ENCODE measurements at regions not wholly inside any gene's neighbourhood (a gene's known extent, or its start where the extent isn't known, plus 50 kb on each side); places are given as distances from the start of the nearest gene placed in this dataset.

GRCh38 chr6:45812922-45813321, 202.7 kb downstream of the CLIC5 start:
- Histone ChIP-seq H3K27ac (no peak overlapping the region), H3K4me3 (no peak overlapping the region), H3K27me3 (no peaks in the 10 kb centered on the region), H3K9me3 (no peaks in the 10 kb centered on the region), H3K36me3 (no peaks in the 10 kb centered on the region), H3K4me1 (peaks cover 3% of the 10 kb centered on the region)
- 76% methylated on average over 6 of the region's 6 CpGs for WGBS
- no peak for DNase-seq (ENCODE audit: low spot score in 2 of 2)
- no peak for TF ChIP-seq CTCF (IDR thresholded peaks at IDR 0.05)

GRCh38 chr6:45808917-45809316, 206.7 kb downstream of the CLIC5 start:
- no peaks in the 10 kb centered on the region for H3K36me3 ChIP-seq
- DNase-seq (ENCODE audit: low spot score in 2 of 2): no peak
- H3K4me1 ChIP-seq: peaks cover under 1% of the 10 kb centered on the region
- no peak for TF ChIP-seq POLR2AphosphoS5 (IDR thresholded peaks at IDR 0.05)
- no peak for TF ChIP-seq EP300 (IDR thresholded peaks at IDR 0.05)
- no peak for TF ChIP-seq CTCF (IDR thresholded peaks at IDR 0.05)
- no peak for TF ChIP-seq POLR2A (IDR thresholded peaks at IDR 0.05)
- H3K9me3 ChIP-seq: no peaks in the 10 kb centered on the region
- no peak overlapping the region for H3K27ac ChIP-seq
- H3K27me3 ChIP-seq: no peaks in the 10 kb centered on the region
- H3K4me3 ChIP-seq: no peak overlapping the region
- WGBS: 32% methylated on average over 1 of the region's 1 CpG

- Histone ChIP-seq H3K4me1 (no peaks in the 10 kb centered on the region), H3K4me3 (no peak overlapping the region), H3K9me3 (no peaks in the 10 kb centered on the region), H3K27ac (no peak overlapping the region), H3K36me3 (no peaks in the 10 kb centered on the region), H3K27me3 (no peaks in the 10 kb centered on the region)
- DNase-seq (ENCODE audit: low spot score in 2 of 2): no peak
- no peak for TF ChIP-seq CTCF (IDR thresholded peaks at IDR 0.05)
- no peak for TF ChIP-seq EP300 (IDR thresholded peaks at IDR 0.05)
- no peak for TF ChIP-seq POLR2AphosphoS5 (IDR thresholded peaks at IDR 0.05)
- TF ChIP-seq POLR2A (IDR thresholded peaks at IDR 0.05): no peak
- WGBS: 55% methylated on average over 7 of the region's 7 CpGs
Measured at GRCh38 chr6:45808042-45808645, 207.5 kb downstream of the CLIC5 start.

- no peaks in the 10 kb centered on the region for H3K27me3 ChIP-seq
- H3K4me3 ChIP-seq: no peak overlapping the region
- H3K4me1 ChIP-seq: no peaks in the 10 kb centered on the region
- H3K27ac ChIP-seq: no peak overlapping the region
- 85% methylated on average over 4 of the region's 4 CpGs for WGBS
- H3K36me3 ChIP-seq: no peaks in the 10 kb centered on the region
- TF ChIP-seq EP300 (IDR thresholded peaks at IDR 0.05): no peak
- TF ChIP-seq CTCF (IDR thresholded peaks at IDR 0.05): no peak
- TF ChIP-seq POLR2A (IDR thresholded peaks at IDR 0.05): no peak
- no peak for TF ChIP-seq POLR2AphosphoS5 (IDR thresholded peaks at IDR 0.05)
- no peak for DNase-seq (ENCODE audit: low spot score in 2 of 2)
- no peaks in the 10 kb centered on the region for H3K9me3 ChIP-seq
Measured at GRCh38 chr6:45807311-45808041, 208.2 kb downstream of the CLIC5 start.

- no peaks in the 10 kb centered on the region for H3K27me3 ChIP-seq
- H3K4me3 ChIP-seq: no peak overlapping the region
- no peak overlapping the region for H3K27ac ChIP-seq
- WGBS: 69% methylated on average over 1 of the region's 1 CpG
- no peaks in the 10 kb centered on the region for H3K4me1 ChIP-seq
- H3K9me3 ChIP-seq: no peaks in the 10 kb centered on the region
- H3K36me3 ChIP-seq: no peaks in the 10 kb centered on the region
- no peak for TF ChIP-seq POLR2A (IDR thresholded peaks at IDR 0.05)
- TF ChIP-seq EP300 (IDR thresholded peaks at IDR 0.05): no peak
- TF ChIP-seq POLR2AphosphoS5 (IDR thresholded peaks at IDR 0.05): no peak
- no peak for TF ChIP-seq CTCF (IDR thresholded peaks at IDR 0.05)
- DNase-seq (ENCODE audit: low spot score in 2 of 2): no peak
Measured at GRCh38 chr6:45806172-45806571, 209.5 kb downstream of the CLIC5 start.
